Right lobe of liver (tissue), 6 donors: ENCODE measurements at regions not wholly inside any gene's neighbourhood (a gene's known extent, or its start where the extent isn't known, plus 50 kb on each side); places are given as distances from the start of the nearest gene placed in this dataset.

Source experiments
- ATAC-seq, 4 donors: fragments of 200-7000 bp; cut with Tn5 transposase; one replicate each; pipeline ENCODE4 v1.9.1; 2020; ENCODE audit warnings: mild to moderate bottlenecking in 4 of 4, moderate library complexity in 4 of 4
- DNase-seq, 3 donors: peaks; one replicate each; pipeline ENCODE4 v3.0.0-alpha.2; 2020
- H3K27ac ChIP-seq, 3 donors: fragments of 200-600 bp; one replicate each; pipeline ENCODE4 v1.8.0; 2022
- H3K27me3 ChIP-seq, 2 donors: fragments of 200-600 bp; one replicate each; pipeline ENCODE4 v1.8.0; 2022
- H3K36me3 ChIP-seq, 4 donors: fragments of 200-600 bp; sonication (generic) in 1 of 4; one replicate each; pipeline versions ENCODE4 v1.5.1 to v1.8.0; 2017 to 2022; ENCODE audit warnings: control low read depth in 1 of 4
- H3K4me1 ChIP-seq, 4 donors: fragments of 200-600 bp; sonication (generic) in 1 of 4; one replicate each; pipeline versions ENCODE4 v1.5.1 to v1.8.0; 2017 to 2022; ENCODE audit warnings: control low read depth in 1 of 4
- H3K4me3 ChIP-seq, 3 donors: fragments of 200-600 bp; one replicate each; pipeline ENCODE4 v1.8.0; 2022
- H3K9me3 ChIP-seq, 4 donors: fragments of 200-600 bp; sonication (generic) in 1 of 4; one replicate each; pipeline versions ENCODE4 v1.5.1 to v1.8.0; 2017 to 2022; ENCODE audit warnings: control low read depth in 1 of 4
- POLR2A ChIP-seq: fragments of 450-650 bp; IDR thresholded peaks from one replicate; pipeline ENCODE4 v1.6.1; 2017; ENCODE audit warnings: antibody characterized with exemption, mild to moderate bottlenecking
- WGBS: methylation state at CpG from one replicate; pipeline ENCODE4 v1.1.6; 2018; ENCODE audit warnings: low coverage, low lambda C conversion rate; ENCODE audit not compliant: insufficient coverage; ENCODE audit errors: missing lambda C conversion rate; 5-methylcytosine and 5-hydroxymethylcytosine counted together
- intact Hi-C, 2 donors: fragments of 100-400 bp; cut with DNase I; formaldehyde crosslinking; loops; one replicate each; pipeline versions ENCODE4 v1.11.2 to v1.14.1; 2022
- TF ChIP-seq, protein P1 (sequence below), 4 donors: fragments of 200-600 bp in 3 of 4; fragments of 450-650 bp in 1 of 4; IDR thresholded peaks; one replicate each; pipeline versions ENCODE4 v1.5.1 to v1.8.0; 2016 to 2022; ENCODE audit warnings: antibody characterized with exemption in 4 of 4, mild to moderate bottlenecking in 2 of 4
- donor health status: DM: no; HTN: yes; CAD: no.
- donor health status: DM: no; HTN: no; CAD: no.
- donor health status: DM: no; HTN: no; CAD: no.
- donor health status: DM: no; HTN: yes; CAD: no.
- donor health status: DM: no; HTN: yes; CAD: no.

- no peak for TF ChIP-seq POLR2A
- Histone ChIP-seq H3K9me3 (no peaks in the 10 kb centered on the region), H3K4me3 (no peak overlapping the region), H3K27ac (no peak overlapping the region), H3K4me1 (no peaks in the 10 kb centered on the region), H3K36me3 (no peaks in the 10 kb centered on the region), H3K27me3 (no peaks in the 10 kb centered on the region)
- 25% methylated on average over 2 of the region's 2 CpGs for WGBS
- DNase-seq, result no peak
- intact Hi-C loops, result no loop called here
- ATAC-seq, result no peak
These were observed 929.5 kb upstream of the ROBO1 start for GRCh38 chr3:80697291-80697690.

DNA sequence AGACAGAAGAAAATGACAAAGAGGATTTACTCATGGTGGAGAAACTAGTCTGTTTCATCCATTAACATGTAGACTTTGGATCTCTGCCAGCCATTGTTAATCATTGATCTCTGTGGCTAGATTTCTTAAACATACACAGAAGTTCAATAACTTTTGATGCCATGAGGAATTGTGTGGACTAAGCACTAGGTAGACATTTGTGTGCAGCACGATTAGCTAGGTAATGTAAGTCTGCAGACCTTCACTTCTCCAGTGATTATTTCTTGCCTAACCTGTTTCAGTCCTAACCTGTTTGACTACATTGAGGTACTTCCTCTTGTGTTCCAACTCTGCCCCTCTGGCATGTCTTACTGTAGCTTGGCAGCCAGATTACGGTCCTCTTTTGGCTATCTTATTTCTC, 928.5 kb upstream of the ROBO1 start:
- Histone ChIP-seq H3K27me3 (no peaks in the 10 kb centered on the region), H3K4me3 (no peak overlapping the region), H3K27ac (no peak overlapping the region), H3K36me3 (no peaks in the 10 kb centered on the region), H3K9me3 (no peaks in the 10 kb centered on the region), H3K4me1 (no peaks in the 10 kb centered on the region)
- intact Hi-C loops, result no loop called here
- ATAC-seq (peak; percentile 24 to 83 (median 62)), DNase-seq (no peak)
- TF ChIP-seq, protein P1, sequence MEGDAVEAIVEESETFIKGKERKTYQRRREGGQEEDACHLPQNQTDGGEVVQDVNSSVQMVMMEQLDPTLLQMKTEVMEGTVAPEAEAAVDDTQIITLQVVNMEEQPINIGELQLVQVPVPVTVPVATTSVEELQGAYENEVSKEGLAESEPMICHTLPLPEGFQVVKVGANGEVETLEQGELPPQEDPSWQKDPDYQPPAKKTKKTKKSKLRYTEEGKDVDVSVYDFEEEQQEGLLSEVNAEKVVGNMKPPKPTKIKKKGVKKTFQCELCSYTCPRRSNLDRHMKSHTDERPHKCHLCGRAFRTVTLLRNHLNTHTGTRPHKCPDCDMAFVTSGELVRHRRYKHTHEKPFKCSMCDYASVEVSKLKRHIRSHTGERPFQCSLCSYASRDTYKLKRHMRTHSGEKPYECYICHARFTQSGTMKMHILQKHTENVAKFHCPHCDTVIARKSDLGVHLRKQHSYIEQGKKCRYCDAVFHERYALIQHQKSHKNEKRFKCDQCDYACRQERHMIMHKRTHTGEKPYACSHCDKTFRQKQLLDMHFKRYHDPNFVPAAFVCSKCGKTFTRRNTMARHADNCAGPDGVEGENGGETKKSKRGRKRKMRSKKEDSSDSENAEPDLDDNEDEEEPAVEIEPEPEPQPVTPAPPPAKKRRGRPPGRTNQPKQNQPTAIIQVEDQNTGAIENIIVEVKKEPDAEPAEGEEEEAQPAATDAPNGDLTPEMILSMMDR (IDR thresholded peaks at IDR 0.05), result no peak
- TF ChIP-seq POLR2A, result no peak
- WGBS, result 19% methylated on average over 2 of the region's 2 CpGs

- intact Hi-C loops, result no loop called here
- TF ChIP-seq, protein P1 (IDR thresholded peaks at IDR 0.05), result peak; percentile 18 to 45 (median 34)
- no peak for TF ChIP-seq POLR2A
- Histone ChIP-seq H3K4me1 (no peaks in the 10 kb centered on the region), H3K36me3 (no peaks in the 10 kb centered on the region), H3K4me3 (no peak overlapping the region), H3K27ac (no peak overlapping the region), H3K27me3 (no peaks in the 10 kb centered on the region), H3K9me3 (no peaks in the 10 kb centered on the region)
- ATAC-seq (no peak), DNase-seq (no peak)
- WGBS, result 0% methylated on average over 2 of the region's 2 CpGs
These were observed 921.0 kb upstream of the ROBO1 start for GRCh38 chr3:80688814-80689213.

DNA sequence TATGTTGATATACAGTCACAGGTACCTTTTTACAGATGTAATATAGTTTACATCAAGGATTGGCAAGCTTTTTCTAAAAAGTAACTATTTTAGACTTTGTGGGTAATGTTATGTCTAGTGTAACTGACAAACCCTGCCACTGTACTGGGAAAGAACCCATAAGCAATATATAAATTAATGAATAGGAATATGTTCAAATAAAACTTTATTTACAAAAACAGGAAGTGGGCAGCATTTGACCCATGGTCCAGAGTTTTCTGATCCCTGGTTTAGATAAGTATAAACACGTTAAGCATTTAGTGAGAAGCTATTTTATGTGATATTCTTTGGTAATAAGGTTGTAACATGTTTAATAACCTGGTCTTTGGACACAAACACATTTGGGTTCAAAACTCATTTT, 915.2 kb upstream of the ROBO1 start:
- no peaks in the 10 kb centered on the region for H3K36me3 ChIP-seq
- no peak overlapping the region for H3K4me3 ChIP-seq
- H3K9me3 ChIP-seq, result no peaks in the 10 kb centered on the region
- 38% methylated on average over 1 of the region's 1 CpG for WGBS
- intact Hi-C loops, result no loop called here
- H3K27me3 ChIP-seq, result no peaks in the 10 kb centered on the region
- no peak for ATAC-seq
- H3K4me1 ChIP-seq, result no peaks in the 10 kb centered on the region
- H3K27ac ChIP-seq, result no peak overlapping the region
- TF ChIP-seq, protein P1 (IDR thresholded peaks at IDR 0.05), result no peak
- no peak for TF ChIP-seq POLR2A
- DNase-seq, result no peak

- no peak overlapping the region for H3K4me3 ChIP-seq
- no peaks in the 10 kb centered on the region for H3K9me3 ChIP-seq
- no peak overlapping the region for H3K27ac ChIP-seq
- H3K4me1 ChIP-seq, result no peaks in the 10 kb centered on the region
- no peaks in the 10 kb centered on the region for H3K36me3 ChIP-seq
- TF ChIP-seq, protein P1 (IDR thresholded peaks at IDR 0.05), result no peak
- no peak for TF ChIP-seq POLR2A
- no peak for DNase-seq
- no peaks in the 10 kb centered on the region for H3K27me3 ChIP-seq
- intact Hi-C loops, result no loop called here
- ATAC-seq, result no peak
These were observed 914.4 kb upstream of the ROBO1 start for GRCh38 chr3:80682235-80682634.
